OCI-LY7 (cell line): ENCODE measurements at regions not wholly inside any gene's neighbourhood (a gene's known extent, or its start where the extent isn't known, plus 50 kb on each side); places are given as distances from the start of the nearest gene placed in this dataset.

ENCODE experiments used
- BruUV-seq: library from RNA; stranded (reverse); fragments of 400-500 nt; replicated peaks from 2 replicates; lab custom pipeline; 2021; lab: Mats Ljungman, UMichigan
- CTCF ChIA-PET: fragments of 300-600 bp; sonication (Branson Sonifier 250); formaldehyde crosslinking; loops from one replicate; lab custom pipeline; 2022; ENCODE audit warnings: antibody characterized with exemption; ENCODE audit not compliant: unreplicated experiment; lab: Charles Lee
- POLR2A ChIA-PET: fragments of 300-600 bp; sonication (Branson Sonifier 250); formaldehyde crosslinking; loops from one replicate; lab custom pipeline; 2022; ENCODE audit warnings: antibody characterized with exemption; lab: Charles Lee
- DNase-seq: peaks from one replicate; pipeline ENCODE4 v3.0.0-alpha.2; 2015; ENCODE audit warnings: low spot score
- H2AFZ ChIP-seq: fragments of 200-600 bp; sonication (generic), shearing (Covaris generic); 2 replicates; pipeline ENCODE4 v1.6.1; 2014; ENCODE audit warnings: mild to moderate bottlenecking, antibody characterized with exemption, low read length, moderate library complexity
- H3K27ac ChIP-seq: fragments of 200-600 bp; sonication (generic); 2 replicates; pipeline ENCODE4 v1.5.1; 2014; ENCODE audit warnings: mixed run types, low read depth, mild to moderate bottlenecking, moderate library complexity, low read length, inconsistent platforms; ENCODE audit not compliant: poor library complexity, severe bottlenecking
- H3K36me3 ChIP-seq: fragments of 200-600 bp; sonication (generic); 2 replicates; pipeline ENCODE4 v1.6.1; 2014; ENCODE audit warnings: mild to moderate bottlenecking, antibody characterized with exemption, low read length, moderate library complexity, mixed read lengths; ENCODE audit not compliant: insufficient read depth
- H3K4me1 ChIP-seq: fragments of 200-600 bp; sonication (generic); 2 replicates; pipeline ENCODE4 v1.5.1; 2014; ENCODE audit warnings: mild to moderate bottlenecking, low read length; ENCODE audit not compliant: insufficient read depth, poor library complexity, severe bottlenecking
- H3K4me2 ChIP-seq: fragments of 200-600 bp; sonication (generic); 2 replicates; pipeline ENCODE4 v1.6.1; 2014; ENCODE audit warnings: mild to moderate bottlenecking, low read length
- H3K4me3 ChIP-seq: fragments of 200-600 bp; sonication (generic); 2 replicates; pipeline ENCODE4 v1.5.1; 2014; ENCODE audit warnings: mild to moderate bottlenecking, low read depth, low read length; ENCODE audit not compliant: poor library complexity, severe bottlenecking
- H3K79me2 ChIP-seq: fragments of 200-600 bp; sonication (generic); 2 replicates; pipeline ENCODE4 v1.6.1; 2016; ENCODE audit warnings: low read depth, mild to moderate bottlenecking, low read length, moderate library complexity, mixed read lengths; ENCODE audit not compliant: insufficient read depth
- H3K9me2 ChIP-seq: fragments of 200-600 bp; sonication (generic); 2 replicates; pipeline ENCODE4 v1.6.1; 2016; ENCODE audit warnings: mild to moderate bottlenecking, low read length, mixed read lengths; ENCODE audit not compliant: insufficient read depth
- H3K9me3 ChIP-seq: fragments of 200-600 bp; sonication (generic); 2 replicates; pipeline ENCODE4 v1.6.1; 2014; ENCODE audit warnings: mild to moderate bottlenecking, mixed run types, low read length, mixed read lengths
- H4K20me1 ChIP-seq: fragments of 200-600 bp; sonication (generic); 2 replicates; pipeline ENCODE4 v1.6.1; 2014; ENCODE audit warnings: mild to moderate bottlenecking, antibody characterized with exemption, low read length, moderate library complexity, mixed read lengths; ENCODE audit not compliant: insufficient read depth
- CTCF ChIP-seq: fragments of 200-600 bp; sonication (generic); conservative IDR thresholded peaks from 2 replicates; pipeline ENCODE4 v1.5.1; 2014; ENCODE audit warnings: mild to moderate bottlenecking, antibody characterized with exemption, low read length, moderate library complexity, mixed read lengths
- EZH2phosphoT487 ChIP-seq: fragments of 200-600 bp; sonication (generic); IDR thresholded peaks from 2 replicates; pipeline ENCODE4 v1.6.1; 2018; ENCODE audit warnings: low read depth, borderline replicate concordance, mild to moderate bottlenecking, mixed run types, antibody characterized with exemption, low read length, moderate library complexity, mixed read lengths
- intact Hi-C: fragments of 100-400 bp; cut with micrococcal nuclease; formaldehyde crosslinking; loops from one replicate; pipeline ENCODE4 v1.10.0; 2022; ENCODE audit not compliant: unreplicated experiment

GRCh38 chr6:134734312-134734869 is 215.5 kb downstream of the ALDH8A1 start:
- no peaks in the 10 kb centered on the region for H3K36me3 ChIP-seq
- H3K4me1 ChIP-seq = no peaks in the 10 kb centered on the region
- no peaks in the 10 kb centered on the region for H3K9me3 ChIP-seq
- DNase-seq = no peak
- CTCF ChIA-PET = no interaction called here
- H3K4me3 ChIP-seq = no peak overlapping the region
- no peaks in the 10 kb centered on the region for H4K20me1 ChIP-seq
- POLR2A ChIA-PET = no interaction called here
- H2AFZ ChIP-seq = no peak overlapping the region
- BruUV-seq = no TSS peak
- no peaks in the 10 kb centered on the region for H3K79me2 ChIP-seq
- no peak overlapping the region for H3K4me2 ChIP-seq
- no peak overlapping the region for H3K27ac ChIP-seq
- intact Hi-C loops = no loop called here
- TF ChIP-seq CTCF (no peak), EZH2phosphoT487 (no peak)
- no peaks in the 10 kb centered on the region for H3K9me2 ChIP-seq

GRCh38 chr6:134733801-134734200 is 216.1 kb downstream of the ALDH8A1 start:
- ChIA-PET POLR2A (no interaction called here), CTCF (interaction anchor here (0.6 kb wide), 1 partner anchor 576 kb away, joined by 3 read pairs; no protein-coding TSS in a partner anchor)
- H3K4me1 ChIP-seq = no peaks in the 10 kb centered on the region
- no peak for TF ChIP-seq CTCF
- TF ChIP-seq EZH2phosphoT487 = no peak
- no peak for DNase-seq
- no peaks in the 10 kb centered on the region for H3K9me3 ChIP-seq
- no peaks in the 10 kb centered on the region for H4K20me1 ChIP-seq
- no peak overlapping the region for H2AFZ ChIP-seq
- H3K4me3 ChIP-seq = no peak overlapping the region
- intact Hi-C loops = no loop called here
- no peaks in the 10 kb centered on the region for H3K79me2 ChIP-seq
- no peaks in the 10 kb centered on the region for H3K36me3 ChIP-seq
- H3K27ac ChIP-seq = no peak overlapping the region
- H3K4me2 ChIP-seq = no peak overlapping the region
- H3K9me2 ChIP-seq = no peaks in the 10 kb centered on the region
- BruUV-seq = no TSS peak

GRCh38 chr6:134732763-134733162 is 217.1 kb downstream of the ALDH8A1 start:
- Histone ChIP-seq H3K4me3 (no peak overlapping the region), H3K4me2 (no peak overlapping the region), H3K9me2 (no peaks in the 10 kb centered on the region), H3K4me1 (no peaks in the 10 kb centered on the region), H3K36me3 (no peaks in the 10 kb centered on the region), H3K79me2 (no peaks in the 10 kb centered on the region), H4K20me1 (no peaks in the 10 kb centered on the region), H3K27ac (no peak overlapping the region), H2AFZ (no peak overlapping the region), H3K9me3 (no peaks in the 10 kb centered on the region)
- intact Hi-C loops = no loop called here
- DNase-seq = no peak
- BruUV-seq = no TSS peak
- ChIA-PET CTCF (no interaction called here), POLR2A (no interaction called here)
- TF ChIP-seq EZH2phosphoT487 (no peak), CTCF (no peak)
